PFSK-1 (cell line): ENCODE measurements at regions not wholly inside any gene's neighbourhood (a gene's known extent, or its start where the extent isn't known, plus 50 kb on each side); places are given as distances from the start of the nearest gene placed in this dataset.

Experiments
- FOXP2 ChIP-seq: optimal IDR thresholded peaks from 2 replicates; pipeline ENCODE3; 2011; ENCODE audit warnings: borderline replicate concordance, control low read depth, inconsistent platforms; ENCODE audit not compliant: insufficient read depth; ENCODE audit errors: extremely low read length, extremely low read depth
- POLR2AphosphoS5 ChIP-seq: IDR thresholded peaks from 2 replicates; pipeline ENCODE4 v1.6.1; 2012; ENCODE audit warnings: low read depth, mild to moderate bottlenecking, control low read depth, low read length, moderate library complexity
- REST ChIP-seq, 2 experiments: IDR thresholded peaks; 2 replicates each; pipeline versions ENCODE4 v1.6.1 to v1.8.0; 2011 to 2012; ENCODE audit warnings: low read depth in 2 of 2, low read length in 2 of 2, control low read depth in 1 of 2, inconsistent platforms in 1 of 2, mild to moderate bottlenecking in 1 of 2, moderate library complexity in 1 of 2; ENCODE audit not compliant: insufficient read depth in 1 of 2
- SIN3A ChIP-seq: IDR thresholded peaks from 2 replicates; pipeline ENCODE4 v1.6.1; 2012; ENCODE audit warnings: mild to moderate bottlenecking, low read length, moderate library complexity, borderline replicate concordance; ENCODE audit not compliant: insufficient read depth
- TAF1 ChIP-seq: IDR thresholded peaks from 2 replicates; pipeline ENCODE4 v1.6.1; 2012; ENCODE audit warnings: low read length, control low read depth, borderline replicate concordance; ENCODE audit not compliant: insufficient read depth

GRCh38 chr13:81821259-81821658 is 1480.3 kb upstream of the SPRY2 start:
- TF ChIP-seq SIN3A: no peak
- no peak for TF ChIP-seq FOXP2
- no peak for TF ChIP-seq TAF1
- TF ChIP-seq REST (IDR thresholded peaks at IDR 0.05; ENCODE audit: insufficient read depth in 1 of 2, low read depth in 2 of 2, low read length in 2 of 2): no peak
- no peak for TF ChIP-seq POLR2AphosphoS5

DNA sequence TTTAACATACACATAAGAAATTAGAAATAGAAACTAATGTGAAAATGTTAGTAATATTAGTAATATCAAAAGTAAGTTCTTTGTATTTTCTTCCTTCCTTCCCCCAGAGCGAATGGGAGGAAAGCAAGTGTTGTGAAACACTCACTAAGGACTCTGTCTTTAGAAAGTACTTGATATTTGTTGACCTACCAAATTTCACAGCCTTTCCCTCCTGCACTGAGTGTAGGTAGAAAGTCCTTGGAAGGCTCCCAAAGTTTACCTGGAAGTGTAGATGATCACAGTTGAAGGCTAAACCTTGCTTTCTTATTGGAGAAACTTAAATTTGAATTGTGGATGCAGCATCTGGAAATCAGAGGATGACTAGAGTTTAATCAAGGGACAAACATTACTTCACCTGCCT is 1459.5 kb upstream of the SPRY2 start:
- TF ChIP-seq REST (IDR thresholded peaks at IDR 0.05; ENCODE audit: insufficient read depth in 1 of 2, low read depth in 2 of 2, low read length in 2 of 2): no peak
- no peak for TF ChIP-seq SIN3A
- TF ChIP-seq TAF1: no peak
- no peak for TF ChIP-seq FOXP2
- TF ChIP-seq POLR2AphosphoS5: no peak

DNA sequence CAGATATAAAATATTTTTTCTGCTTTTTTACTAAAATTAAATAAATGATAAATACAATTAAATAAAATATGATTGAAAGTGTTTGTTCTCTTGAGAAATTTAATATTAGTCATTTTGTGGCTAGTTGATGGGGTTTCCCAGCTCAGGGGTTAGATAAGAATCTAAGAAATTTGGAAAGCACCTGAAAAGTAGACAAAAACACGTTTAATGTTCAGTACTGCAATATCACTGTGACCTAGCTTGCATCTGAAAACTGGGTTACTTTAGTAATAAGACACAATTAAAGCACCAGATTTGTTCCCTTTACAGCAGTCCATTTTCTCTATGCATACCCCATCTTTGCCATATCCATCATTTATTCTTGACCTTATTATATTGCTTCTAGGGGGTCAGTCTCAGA is 1454.8 kb upstream of the SPRY2 start:
- TF ChIP-seq POLR2AphosphoS5 (no peak), FOXP2 (no peak), SIN3A (no peak), REST (IDR thresholded peaks at IDR 0.05; ENCODE audit: insufficient read depth in 1 of 2, low read depth in 2 of 2, low read length in 2 of 2) (no peak), TAF1 (no peak)

- TF ChIP-seq SIN3A (no peak), POLR2AphosphoS5 (no peak), TAF1 (no peak), FOXP2 (no peak), REST (IDR thresholded peaks at IDR 0.05; ENCODE audit: insufficient read depth in 1 of 2, low read depth in 2 of 2, low read length in 2 of 2) (no peak)
Observed at GRCh38 chr13:81791641-81792040, 1450.7 kb upstream of the SPRY2 start.

GRCh38 chr13:81781471-81781870 is 1440.5 kb upstream of the SPRY2 start:
- TF ChIP-seq TAF1: no peak
- no peak for TF ChIP-seq REST (IDR thresholded peaks at IDR 0.05; ENCODE audit: insufficient read depth in 1 of 2, low read depth in 2 of 2, low read length in 2 of 2)
- TF ChIP-seq SIN3A: no peak
- TF ChIP-seq POLR2AphosphoS5: no peak
